Hepatocyte (in vitro differentiated cells): ENCODE measurements at regions not wholly inside any gene's neighbourhood (a gene's known extent, or its start where the extent isn't known, plus 50 kb on each side); places are given as distances from the start of the nearest gene placed in this dataset.

Experiments
- EZH2 ChIP-seq: fragments of 200-600 bp; sonication (generic); IDR thresholded peaks from 2 replicates; pipeline ENCODE4 v1.6.1; 2016; ENCODE audit warnings: antibody characterized with exemption, mild to moderate bottlenecking, borderline replicate concordance
- TF ChIP-seq, protein P1 (sequence below): fragments of 200-600 bp; sonication (generic); IDR thresholded peaks from 2 replicates; pipeline ENCODE4 v1.5.1; 2016; ENCODE audit warnings: antibody characterized with exemption, mild to moderate bottlenecking; ENCODE audit not compliant: poor library complexity

- TF ChIP-seq EZH2: no peak
- TF ChIP-seq, protein P1, sequence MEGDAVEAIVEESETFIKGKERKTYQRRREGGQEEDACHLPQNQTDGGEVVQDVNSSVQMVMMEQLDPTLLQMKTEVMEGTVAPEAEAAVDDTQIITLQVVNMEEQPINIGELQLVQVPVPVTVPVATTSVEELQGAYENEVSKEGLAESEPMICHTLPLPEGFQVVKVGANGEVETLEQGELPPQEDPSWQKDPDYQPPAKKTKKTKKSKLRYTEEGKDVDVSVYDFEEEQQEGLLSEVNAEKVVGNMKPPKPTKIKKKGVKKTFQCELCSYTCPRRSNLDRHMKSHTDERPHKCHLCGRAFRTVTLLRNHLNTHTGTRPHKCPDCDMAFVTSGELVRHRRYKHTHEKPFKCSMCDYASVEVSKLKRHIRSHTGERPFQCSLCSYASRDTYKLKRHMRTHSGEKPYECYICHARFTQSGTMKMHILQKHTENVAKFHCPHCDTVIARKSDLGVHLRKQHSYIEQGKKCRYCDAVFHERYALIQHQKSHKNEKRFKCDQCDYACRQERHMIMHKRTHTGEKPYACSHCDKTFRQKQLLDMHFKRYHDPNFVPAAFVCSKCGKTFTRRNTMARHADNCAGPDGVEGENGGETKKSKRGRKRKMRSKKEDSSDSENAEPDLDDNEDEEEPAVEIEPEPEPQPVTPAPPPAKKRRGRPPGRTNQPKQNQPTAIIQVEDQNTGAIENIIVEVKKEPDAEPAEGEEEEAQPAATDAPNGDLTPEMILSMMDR: no peak
Observed at GRCh38 chr4:149120331-149121022, 678.3 kb upstream of the NR3C2 start.
